WTC11 (cell line): ENCODE measurements at regions not wholly inside any gene's neighbourhood (a gene's known extent, or its start where the extent isn't known, plus 50 kb on each side); places are given as distances from the start of the nearest gene placed in this dataset.

Experiments used
- ATAC-seq: fragments of 200-7000 bp; cut with Tn5 transposase; 2 replicates; pipeline ENCODE4 v1.10.0; 2021; ENCODE audit warnings: mild to moderate bottlenecking, moderate library complexity
- CTCF ChIA-PET: fragments of 300-600 bp; sonication (Branson Sonifier 250); formaldehyde crosslinking; loops from one replicate; lab custom pipeline; 2021; ENCODE audit warnings: antibody characterized with exemption; lab: Charles Lee
- POLR2A ChIA-PET: fragments of 350-600 bp; sonication (Branson Sonifier 250); formaldehyde crosslinking; loops from one replicate; lab custom pipeline; 2021; ENCODE audit warnings: antibody characterized with exemption; lab: Charles Lee
- DNase-seq: peaks from one replicate; pipeline ENCODE4 v3.0.0; 2021; ENCODE audit warnings: low spot score
- H3K27ac Mint-ChIP-seq: 2 replicates; pipeline ENCODE4 v1.8.0; 2021; ENCODE audit warnings: mixed read lengths
- H3K27me3 Mint-ChIP-seq: 2 replicates; pipeline ENCODE4 v1.8.0; 2021; ENCODE audit warnings: low read depth, mild to moderate bottlenecking, moderate library complexity, mixed read lengths
- H3K36me3 Mint-ChIP-seq: 2 replicates; pipeline ENCODE4 v1.8.0; 2021; ENCODE audit warnings: mixed read lengths
- H3K4me1 Mint-ChIP-seq: 2 replicates; pipeline ENCODE4 v1.8.0; 2022; ENCODE audit warnings: mixed read lengths
- H3K4me3 Mint-ChIP-seq: 2 replicates; pipeline ENCODE4 v1.8.0; 2021; ENCODE audit warnings: mild to moderate bottlenecking, moderate library complexity, mixed read lengths
- H3K9me3 Mint-ChIP-seq: 2 replicates; pipeline ENCODE4 v1.8.0; 2021; ENCODE audit warnings: mixed read lengths
- EMX1 ChIP-seq: fragments of 250-450 bp; sonication (Bioruptor Pico); IDR thresholded peaks from 2 replicates; pipeline ENCODE4 v1.8.0; 2021; ENCODE audit warnings: mild to moderate bottlenecking
- ETV6 ChIP-seq: sonication (generic); formaldehyde crosslinking; IDR thresholded peaks from 2 replicates; pipeline ENCODE4 v1.8.1; 2022; ENCODE audit warnings: mild to moderate bottlenecking, missing genetic modification reagents
- GABPB1 ChIP-seq: sonication (generic); formaldehyde crosslinking; IDR thresholded peaks from 2 replicates; pipeline ENCODE4 v1.8.1; 2023; ENCODE audit warnings: mild to moderate bottlenecking, missing genetic modification reagents
- GTF2I ChIP-seq: fragments of 250-450 bp; sonication (Bioruptor Pico); conservative IDR thresholded peaks from 2 replicates; pipeline ENCODE4 v1.4.0; 2021; ENCODE audit warnings: mild to moderate bottlenecking
- HMGA2 ChIP-seq: fragments of 250-450 bp; sonication (Bioruptor Pico); IDR thresholded peaks from 2 replicates; pipeline ENCODE4 v1.4.0; 2021; ENCODE audit warnings: mild to moderate bottlenecking, moderate library complexity
- KAT7 ChIP-seq: sonication (generic); formaldehyde crosslinking; IDR thresholded peaks from 2 replicates; pipeline ENCODE4 v1.8.1; 2023; ENCODE audit warnings: missing genetic modification reagents, mild to moderate bottlenecking, borderline replicate concordance
- MXD4 ChIP-seq: fragments of 250-450 bp; sonication (Bioruptor Pico); IDR thresholded peaks from 2 replicates; pipeline ENCODE4 v1.8.0; 2021; ENCODE audit warnings: mild to moderate bottlenecking, moderate library complexity, borderline replicate concordance
- NR1H2 ChIP-seq: sonication (generic); formaldehyde crosslinking; IDR thresholded peaks from 2 replicates; pipeline ENCODE4 v1.9.0; 2021; ENCODE audit warnings: mild to moderate bottlenecking, moderate library complexity, missing genetic modification reagents
- NR2C2 ChIP-seq: sonication (generic); formaldehyde crosslinking; IDR thresholded peaks from 2 replicates; pipeline ENCODE4 v1.8.0; 2022; ENCODE audit warnings: mild to moderate bottlenecking, missing genetic modification reagents
- PRRX2 ChIP-seq: fragments of 250-450 bp; sonication (Bioruptor Pico); IDR thresholded peaks from 2 replicates; pipeline ENCODE4 v1.8.0; 2021; ENCODE audit warnings: mild to moderate bottlenecking
- RORB ChIP-seq: fragments of 250-450 bp; sonication (Bioruptor Pico); IDR thresholded peaks from 2 replicates; pipeline ENCODE4 v1.9.0; 2021; ENCODE audit warnings: mild to moderate bottlenecking
- SMAD4 ChIP-seq: sonication (generic); formaldehyde crosslinking; IDR thresholded peaks from 2 replicates; pipeline ENCODE4 v1.8.0; 2022; ENCODE audit warnings: mild to moderate bottlenecking, missing genetic modification reagents
- TCF7 ChIP-seq: sonication (generic); formaldehyde crosslinking; IDR thresholded peaks from 2 replicates; pipeline ENCODE4 v1.8.0; 2022; ENCODE audit warnings: mild to moderate bottlenecking, low read depth, missing genetic modification reagents, moderate library complexity
- TEAD4 ChIP-seq: sonication (generic); formaldehyde crosslinking; IDR thresholded peaks from 2 replicates; pipeline ENCODE4 v1.8.0; 2022; ENCODE audit warnings: mild to moderate bottlenecking, missing genetic modification reagents
- ZNF138 ChIP-seq: sonication (generic); formaldehyde crosslinking; conservative IDR thresholded peaks from 2 replicates; pipeline ENCODE4 v1.8.1; 2022; ENCODE audit warnings: mild to moderate bottlenecking, moderate library complexity, missing genetic modification reagents
- ZNF232 ChIP-seq: sonication (generic); formaldehyde crosslinking; IDR thresholded peaks from 2 replicates; pipeline ENCODE4 v1.8.0; 2022; ENCODE audit warnings: mild to moderate bottlenecking, missing genetic modification reagents
- ZNF263 ChIP-seq: sonication (generic); formaldehyde crosslinking; IDR thresholded peaks from 2 replicates; pipeline ENCODE4 v1.8.1; 2022; ENCODE audit warnings: low read depth, mild to moderate bottlenecking, moderate library complexity, missing genetic modification reagents
- ZNF671 ChIP-seq: fragments of 250-450 bp; sonication (Bioruptor Pico); IDR thresholded peaks from 2 replicates; pipeline ENCODE4 v1.8.0; 2021; ENCODE audit warnings: mild to moderate bottlenecking
- TF ChIP-seq, protein P1 (sequence below): sonication (generic); formaldehyde crosslinking; conservative IDR thresholded peaks from 2 replicates; pipeline ENCODE4 v1.8.1; 2023; ENCODE audit warnings: mild to moderate bottlenecking, low read depth, missing genetic modification reagents, moderate library complexity
- TF ChIP-seq, protein P2 (sequence below): sonication (generic); formaldehyde crosslinking; IDR thresholded peaks from 2 replicates; pipeline ENCODE4 v1.8.0; 2022; ENCODE audit warnings: mild to moderate bottlenecking, missing genetic modification reagents
- TF ChIP-seq, protein P3 (sequence below): sonication (generic); formaldehyde crosslinking; IDR thresholded peaks from 2 replicates; pipeline ENCODE4 v1.8.1; 2023; ENCODE audit warnings: mild to moderate bottlenecking, missing genetic modification reagents, moderate library complexity
- TF ChIP-seq, protein P4 (sequence below): fragments of 250-450 bp; sonication (Bioruptor Pico); IDR thresholded peaks from 2 replicates; pipeline ENCODE4 v2.1.2; 2022; ENCODE audit warnings: mild to moderate bottlenecking, moderate library complexity
- TF ChIP-seq, protein P5 (sequence below): sonication (generic); formaldehyde crosslinking; IDR thresholded peaks from 2 replicates; pipeline ENCODE4 v1.8.1; 2022; ENCODE audit warnings: mild to moderate bottlenecking, missing genetic modification reagents, moderate library complexity, borderline replicate concordance
- TF ChIP-seq, protein P6 (sequence below): sonication (generic); formaldehyde crosslinking; IDR thresholded peaks from 2 replicates; pipeline ENCODE4 v1.8.0; 2023; ENCODE audit warnings: mild to moderate bottlenecking, missing genetic modification reagents
- TF ChIP-seq, protein P7 (sequence below): sonication (generic); formaldehyde crosslinking; IDR thresholded peaks from 2 replicates; pipeline ENCODE4 v1.8.0; 2022; ENCODE audit warnings: mild to moderate bottlenecking, missing genetic modification reagents

DNA sequence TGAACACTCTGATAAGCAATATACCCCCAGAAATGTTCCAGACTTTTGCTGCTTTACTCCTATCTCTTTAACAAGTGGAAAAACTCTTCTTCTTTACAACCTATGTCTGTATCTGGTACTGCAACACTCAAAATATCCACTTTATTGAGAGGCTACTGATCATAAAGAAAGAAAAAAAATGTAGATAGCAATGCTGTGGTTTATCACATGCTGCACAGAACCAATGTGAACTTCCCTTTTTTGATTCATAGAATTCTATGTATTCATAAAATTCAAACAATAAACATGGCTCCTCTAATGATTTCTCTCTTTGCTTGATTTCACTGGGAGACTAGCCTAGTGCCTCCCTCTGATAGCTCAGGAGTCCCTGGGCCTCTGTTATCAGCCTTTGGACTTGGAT lies 223.5 kb downstream of the ZNF674 start:
- no peak for DNase-seq
- Mint-ChIP-seq H3K36me3 (no peaks in the 10 kb centered on the region), H3K4me1 (peaks cover 41% of the 10 kb centered on the region), H3K27ac (no peak overlapping the region), H3K4me3 (no peak overlapping the region)
- ChIA-PET CTCF (no interaction called here), POLR2A (no interaction called here)
- ATAC-seq, result no peak
- TF ChIP-seq TEAD4 (CRISPR knock-in tag) (no peak), MXD4 (no peak), RORB (CRISPR knock-in tag) (no peak), SMAD4 (CRISPR knock-in tag) (no peak), TCF7 (CRISPR knock-in tag) (no peak), HMGA2 (CRISPR knock-in tag) (no peak), GABPB1 (CRISPR knock-in tag) (no peak), KAT7 (CRISPR knock-in tag) (no peak), ZNF263 (CRISPR knock-in tag) (no peak)
- TF ChIP-seq, protein P1, sequence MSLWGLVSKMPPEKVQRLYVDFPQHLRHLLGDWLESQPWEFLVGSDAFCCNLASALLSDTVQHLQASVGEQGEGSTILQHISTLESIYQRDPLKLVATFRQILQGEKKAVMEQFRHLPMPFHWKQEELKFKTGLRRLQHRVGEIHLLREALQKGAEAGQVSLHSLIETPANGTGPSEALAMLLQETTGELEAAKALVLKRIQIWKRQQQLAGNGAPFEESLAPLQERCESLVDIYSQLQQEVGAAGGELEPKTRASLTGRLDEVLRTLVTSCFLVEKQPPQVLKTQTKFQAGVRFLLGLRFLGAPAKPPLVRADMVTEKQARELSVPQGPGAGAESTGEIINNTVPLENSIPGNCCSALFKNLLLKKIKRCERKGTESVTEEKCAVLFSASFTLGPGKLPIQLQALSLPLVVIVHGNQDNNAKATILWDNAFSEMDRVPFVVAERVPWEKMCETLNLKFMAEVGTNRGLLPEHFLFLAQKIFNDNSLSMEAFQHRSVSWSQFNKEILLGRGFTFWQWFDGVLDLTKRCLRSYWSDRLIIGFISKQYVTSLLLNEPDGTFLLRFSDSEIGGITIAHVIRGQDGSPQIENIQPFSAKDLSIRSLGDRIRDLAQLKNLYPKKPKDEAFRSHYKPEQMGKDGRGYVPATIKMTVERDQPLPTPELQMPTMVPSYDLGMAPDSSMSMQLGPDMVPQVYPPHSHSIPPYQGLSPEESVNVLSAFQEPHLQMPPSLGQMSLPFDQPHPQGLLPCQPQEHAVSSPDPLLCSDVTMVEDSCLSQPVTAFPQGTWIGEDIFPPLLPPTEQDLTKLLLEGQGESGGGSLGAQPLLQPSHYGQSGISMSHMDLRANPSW (CRISPR knock-in tag), result no peak
- TF ChIP-seq, protein P2, sequence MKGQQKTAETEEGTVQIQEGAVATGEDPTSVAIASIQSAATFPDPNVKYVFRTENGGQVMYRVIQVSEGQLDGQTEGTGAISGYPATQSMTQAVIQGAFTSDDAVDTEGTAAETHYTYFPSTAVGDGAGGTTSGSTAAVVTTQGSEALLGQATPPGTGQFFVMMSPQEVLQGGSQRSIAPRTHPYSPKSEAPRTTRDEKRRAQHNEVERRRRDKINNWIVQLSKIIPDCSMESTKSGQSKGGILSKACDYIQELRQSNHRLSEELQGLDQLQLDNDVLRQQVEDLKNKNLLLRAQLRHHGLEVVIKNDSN (CRISPR knock-in tag), result no peak
- TF ChIP-seq, all 79 proteins: peak for 0
- Mint-ChIP-seq H3K27me3 (no peaks in the 10 kb centered on the region), H3K9me3 (no peaks in the 10 kb centered on the region)

DNA sequence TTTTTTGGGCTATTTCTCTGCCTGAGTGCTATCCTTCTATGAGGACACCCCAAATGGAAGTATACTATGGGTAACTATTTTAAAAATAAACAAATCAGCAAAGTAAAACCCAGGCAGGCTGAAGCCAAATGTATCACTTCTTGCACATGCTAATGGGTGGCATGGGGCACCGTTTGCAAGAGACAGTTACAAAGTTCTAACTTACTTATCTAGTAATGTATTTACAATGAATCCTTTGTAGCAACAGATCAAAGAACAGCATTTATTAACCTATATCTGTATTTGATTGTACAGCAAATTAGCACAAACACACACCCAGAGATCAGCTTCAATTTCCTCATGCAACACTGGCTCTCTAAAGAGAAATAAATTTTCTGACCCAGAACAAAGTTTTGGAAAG lies 225.5 kb downstream of the ZNF674 start:
- ChIA-PET POLR2A (no interaction called here), CTCF (no interaction called here)
- DNase-seq (no peak), ATAC-seq (no peak)
- H3K9me3 Mint-ChIP-seq, result no peaks in the 10 kb centered on the region
- H3K27ac Mint-ChIP-seq, result no peak overlapping the region
- H3K27me3 Mint-ChIP-seq, result no peaks in the 10 kb centered on the region
- H3K4me1 Mint-ChIP-seq, result peaks cover 24% of the 10 kb centered on the region
- TF ChIP-seq, protein P3, sequence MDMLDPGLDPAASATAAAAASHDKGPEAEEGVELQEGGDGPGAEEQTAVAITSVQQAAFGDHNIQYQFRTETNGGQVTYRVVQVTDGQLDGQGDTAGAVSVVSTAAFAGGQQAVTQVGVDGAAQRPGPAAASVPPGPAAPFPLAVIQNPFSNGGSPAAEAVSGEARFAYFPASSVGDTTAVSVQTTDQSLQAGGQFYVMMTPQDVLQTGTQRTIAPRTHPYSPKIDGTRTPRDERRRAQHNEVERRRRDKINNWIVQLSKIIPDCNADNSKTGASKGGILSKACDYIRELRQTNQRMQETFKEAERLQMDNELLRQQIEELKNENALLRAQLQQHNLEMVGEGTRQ, result no peak
- no peak for TF ChIP-seq ZNF138 (CRISPR knock-in tag)
- TF ChIP-seq, protein P4, sequence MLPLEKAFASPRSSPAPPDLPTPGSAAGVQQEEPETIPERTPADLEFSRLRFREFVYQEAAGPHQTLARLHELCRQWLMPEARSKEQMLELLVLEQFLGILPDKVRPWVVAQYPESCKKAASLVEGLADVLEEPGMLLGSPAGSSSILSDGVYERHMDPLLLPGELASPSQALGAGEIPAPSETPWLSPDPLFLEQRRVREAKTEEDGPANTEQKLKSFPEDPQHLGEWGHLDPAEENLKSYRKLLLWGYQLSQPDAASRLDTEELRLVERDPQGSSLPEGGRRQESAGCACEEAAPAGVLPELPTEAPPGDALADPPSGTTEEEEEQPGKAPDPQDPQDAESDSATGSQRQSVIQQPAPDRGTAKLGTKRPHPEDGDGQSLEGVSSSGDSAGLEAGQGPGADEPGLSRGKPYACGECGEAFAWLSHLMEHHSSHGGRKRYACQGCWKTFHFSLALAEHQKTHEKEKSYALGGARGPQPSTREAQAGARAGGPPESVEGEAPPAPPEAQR (CRISPR knock-in tag), result no peak
- no peak for TF ChIP-seq ZNF671 (CRISPR knock-in tag)
- TF ChIP-seq, protein P2 (CRISPR knock-in tag), result no peak
- TF ChIP-seq TCF7 (CRISPR knock-in tag), result no peak
- TF ChIP-seq NR1H2, result no peak
- no peak for TF ChIP-seq GTF2I
- TF ChIP-seq, protein P5, sequence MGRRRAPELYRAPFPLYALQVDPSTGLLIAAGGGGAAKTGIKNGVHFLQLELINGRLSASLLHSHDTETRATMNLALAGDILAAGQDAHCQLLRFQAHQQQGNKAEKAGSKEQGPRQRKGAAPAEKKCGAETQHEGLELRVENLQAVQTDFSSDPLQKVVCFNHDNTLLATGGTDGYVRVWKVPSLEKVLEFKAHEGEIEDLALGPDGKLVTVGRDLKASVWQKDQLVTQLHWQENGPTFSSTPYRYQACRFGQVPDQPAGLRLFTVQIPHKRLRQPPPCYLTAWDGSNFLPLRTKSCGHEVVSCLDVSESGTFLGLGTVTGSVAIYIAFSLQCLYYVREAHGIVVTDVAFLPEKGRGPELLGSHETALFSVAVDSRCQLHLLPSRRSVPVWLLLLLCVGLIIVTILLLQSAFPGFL (CRISPR knock-in tag), result no peak
- TF ChIP-seq TEAD4 (CRISPR knock-in tag), result no peak
- TF ChIP-seq NR2C2, result no peak
- TF ChIP-seq, protein P6, sequence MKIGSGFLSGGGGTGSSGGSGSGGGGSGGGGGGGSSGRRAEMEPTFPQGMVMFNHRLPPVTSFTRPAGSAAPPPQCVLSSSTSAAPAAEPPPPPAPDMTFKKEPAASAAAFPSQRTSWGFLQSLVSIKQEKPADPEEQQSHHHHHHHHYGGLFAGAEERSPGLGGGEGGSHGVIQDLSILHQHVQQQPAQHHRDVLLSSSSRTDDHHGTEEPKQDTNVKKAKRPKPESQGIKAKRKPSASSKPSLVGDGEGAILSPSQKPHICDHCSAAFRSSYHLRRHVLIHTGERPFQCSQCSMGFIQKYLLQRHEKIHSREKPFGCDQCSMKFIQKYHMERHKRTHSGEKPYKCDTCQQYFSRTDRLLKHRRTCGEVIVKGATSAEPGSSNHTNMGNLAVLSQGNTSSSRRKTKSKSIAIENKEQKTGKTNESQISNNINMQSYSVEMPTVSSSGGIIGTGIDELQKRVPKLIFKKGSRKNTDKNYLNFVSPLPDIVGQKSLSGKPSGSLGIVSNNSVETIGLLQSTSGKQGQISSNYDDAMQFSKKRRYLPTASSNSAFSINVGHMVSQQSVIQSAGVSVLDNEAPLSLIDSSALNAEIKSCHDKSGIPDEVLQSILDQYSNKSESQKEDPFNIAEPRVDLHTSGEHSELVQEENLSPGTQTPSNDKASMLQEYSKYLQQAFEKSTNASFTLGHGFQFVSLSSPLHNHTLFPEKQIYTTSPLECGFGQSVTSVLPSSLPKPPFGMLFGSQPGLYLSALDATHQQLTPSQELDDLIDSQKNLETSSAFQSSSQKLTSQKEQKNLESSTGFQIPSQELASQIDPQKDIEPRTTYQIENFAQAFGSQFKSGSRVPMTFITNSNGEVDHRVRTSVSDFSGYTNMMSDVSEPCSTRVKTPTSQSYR (CRISPR knock-in tag), result no peak
- no peak for TF ChIP-seq EMX1 (CRISPR knock-in tag)
- no peak for TF ChIP-seq ETV6 (CRISPR knock-in tag)
- TF ChIP-seq ZNF232 (CRISPR knock-in tag), result no peak
- no peak for TF ChIP-seq PRRX2
- TF ChIP-seq, protein P7, sequence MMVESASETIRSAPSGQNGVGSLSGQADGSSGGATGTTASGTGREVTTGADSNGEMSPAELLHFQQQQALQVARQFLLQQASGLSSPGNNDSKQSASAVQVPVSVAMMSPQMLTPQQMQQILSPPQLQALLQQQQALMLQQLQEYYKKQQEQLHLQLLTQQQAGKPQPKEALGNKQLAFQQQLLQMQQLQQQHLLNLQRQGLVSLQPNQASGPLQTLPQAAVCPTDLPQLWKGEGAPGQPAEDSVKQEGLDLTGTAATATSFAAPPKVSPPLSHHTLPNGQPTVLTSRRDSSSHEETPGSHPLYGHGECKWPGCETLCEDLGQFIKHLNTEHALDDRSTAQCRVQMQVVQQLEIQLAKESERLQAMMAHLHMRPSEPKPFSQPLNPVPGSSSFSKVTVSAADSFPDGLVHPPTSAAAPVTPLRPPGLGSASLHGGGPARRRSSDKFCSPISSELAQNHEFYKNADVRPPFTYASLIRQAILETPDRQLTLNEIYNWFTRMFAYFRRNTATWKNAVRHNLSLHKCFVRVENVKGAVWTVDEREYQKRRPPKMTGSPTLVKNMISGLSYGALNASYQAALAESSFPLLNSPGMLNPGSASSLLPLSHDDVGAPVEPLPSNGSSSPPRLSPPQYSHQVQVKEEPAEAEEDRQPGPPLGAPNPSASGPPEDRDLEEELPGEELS, result no peak
- TF ChIP-seq, all 79 proteins: peak for 0
- H3K36me3 Mint-ChIP-seq, result no peaks in the 10 kb centered on the region
- no peak overlapping the region for H3K4me3 Mint-ChIP-seq
